Neural progenitor cell (in vitro differentiated cells): ENCODE measurements at regions not wholly inside any gene's neighbourhood (a gene's known extent, or its start where the extent isn't known, plus 50 kb on each side); places are given as distances from the start of the nearest gene placed in this dataset.

Source experiments
- DNase-seq: peaks from one replicate; pipeline ENCODE4 v3.0.0-alpha.2; 2016; ENCODE audit warnings: low spot score
- H2AFZ ChIP-seq: fragments of 200-600 bp; sonication (generic); replicated peaks from 2 replicates; pipeline ENCODE4 v1.6.1; 2016; ENCODE audit warnings: antibody characterized with exemption
- H3F3A ChIP-seq: fragments of 200-600 bp; sonication (generic); 2 replicates; pipeline ENCODE4 v1.6.1; 2016; ENCODE audit warnings: antibody characterized with exemption, low read depth
- H3K27ac ChIP-seq: fragments of 200-600 bp; sonication (generic); 2 replicates; pipeline ENCODE4 v1.5.1; 2016; ENCODE audit warnings: mild to moderate bottlenecking
- H3K27me3 ChIP-seq: fragments of 200-600 bp; sonication (generic); 2 replicates; pipeline ENCODE4 v1.6.1; 2016; ENCODE audit warnings: mild to moderate bottlenecking, moderate library complexity
- H3K36me3 ChIP-seq: fragments of 200-600 bp; sonication (generic); 2 replicates; pipeline ENCODE4 v1.5.1; 2016
- H3K4me1 ChIP-seq: fragments of 200-600 bp; sonication (generic); 2 replicates; pipeline ENCODE4 v1.6.1; 2016; ENCODE audit warnings: mixed run types
- H3K4me2 ChIP-seq: fragments of 200-600 bp; sonication (generic); 2 replicates; pipeline ENCODE4 v1.6.1; 2016
- H3K4me3 ChIP-seq: fragments of 200-600 bp; sonication (generic); 2 replicates; pipeline ENCODE4 v1.5.1; 2016
- H3K79me2 ChIP-seq: fragments of 200-600 bp; sonication (generic); 2 replicates; pipeline ENCODE4 v1.6.1; 2016; ENCODE audit warnings: low read depth
- H3K9ac ChIP-seq: fragments of 200-600 bp; sonication (generic); 2 replicates; pipeline ENCODE4 v1.6.1; 2016
- H3K9me3 ChIP-seq: fragments of 200-600 bp; sonication (generic); 2 replicates; pipeline ENCODE4 v1.5.1; 2016; ENCODE audit warnings: low read depth
- H4K20me1 ChIP-seq: fragments of 200-600 bp; sonication (generic); 2 replicates; pipeline ENCODE4 v1.6.1; 2016; ENCODE audit warnings: low read depth
- H3K27ac Mint-ChIP-seq: 3 replicates; pipeline ENCODE4 v1.8.0; 2021; ENCODE audit warnings: mixed read lengths
- H3K27me3 Mint-ChIP-seq: 2 replicates; pipeline ENCODE4 v1.8.0; 2022; ENCODE audit warnings: low read depth, mild to moderate bottlenecking, inconsistent platforms, moderate library complexity, mixed read lengths; ENCODE audit not compliant: insufficient read depth
- H3K36me3 Mint-ChIP-seq: 3 replicates; pipeline ENCODE4 v1.8.0; 2021; ENCODE audit warnings: mixed read lengths
- H3K4me1 Mint-ChIP-seq: 3 replicates; pipeline ENCODE4 v1.8.0; 2021; ENCODE audit warnings: mixed read lengths
- H3K4me3 Mint-ChIP-seq: 3 replicates; pipeline ENCODE4 v1.8.0; 2021; ENCODE audit warnings: mild to moderate bottlenecking, moderate library complexity, mixed read lengths
- H3K9me3 Mint-ChIP-seq: 3 replicates; pipeline ENCODE4 v1.8.0; 2020; ENCODE audit warnings: mixed read lengths
- EZH2 ChIP-seq: fragments of 200-600 bp; sonication (generic); IDR thresholded peaks from 2 replicates; pipeline ENCODE4 v1.6.1; 2017; ENCODE audit warnings: antibody characterized with exemption, mild to moderate bottlenecking, moderate library complexity
- EZH2phosphoT487 ChIP-seq: fragments of 200-600 bp; sonication (generic); IDR thresholded peaks from 2 replicates; pipeline ENCODE4 v1.6.1; 2017; ENCODE audit warnings: antibody characterized with exemption
- TF ChIP-seq, protein P1 (sequence below): fragments of 200-600 bp; sonication (generic); IDR thresholded peaks from 2 replicates; pipeline ENCODE4 v1.5.1; 2017; ENCODE audit warnings: antibody characterized with exemption, mild to moderate bottlenecking

DNA sequence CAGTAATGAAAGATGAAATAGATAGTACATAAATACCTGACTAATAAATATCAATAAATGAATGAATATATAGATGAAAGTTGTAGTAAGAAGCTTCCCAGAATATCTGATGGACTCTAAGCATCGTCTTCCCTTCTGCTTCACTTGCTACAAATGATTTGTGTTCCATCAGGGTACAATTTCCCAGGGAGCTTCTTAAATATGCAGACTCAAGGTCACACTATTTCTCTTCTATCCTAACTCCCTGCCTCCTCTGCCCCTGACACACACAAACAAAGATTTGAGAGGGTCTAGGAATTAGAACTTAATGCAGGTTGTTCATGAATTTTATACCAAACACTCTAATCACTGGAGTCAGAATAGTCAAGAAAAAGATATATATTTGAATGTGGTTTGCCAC lies 415.9 kb upstream of the TMPRSS15 start:
- Histone ChIP-seq H2AFZ (no peak overlapping the region), H3K36me3 (no peaks in the 10 kb centered on the region), H3F3A (no peaks in the 10 kb centered on the region), H3K27ac (no peak overlapping the region), H4K20me1 (no peaks in the 10 kb centered on the region), H3K27me3 (no peaks in the 10 kb centered on the region), H3K79me2 (no peaks in the 10 kb centered on the region), H3K9me3 (no peaks in the 10 kb centered on the region), H3K4me3 (no peak overlapping the region), H3K9ac (no peak overlapping the region), H3K4me2 (no peak overlapping the region), H3K4me1 (no peaks in the 10 kb centered on the region)
- Mint-ChIP-seq H3K27ac (no peak overlapping the region), H3K4me1 (no peaks in the 10 kb centered on the region), H3K27me3 (peaks cover 2% of the 10 kb centered on the region), H3K36me3 (no peaks in the 10 kb centered on the region), H3K4me3 (no peak overlapping the region), H3K9me3 (peaks cover 10% of the 10 kb centered on the region)
- TF ChIP-seq EZH2phosphoT487 (no peak), EZH2 (no peak)
- TF ChIP-seq, protein P1, sequence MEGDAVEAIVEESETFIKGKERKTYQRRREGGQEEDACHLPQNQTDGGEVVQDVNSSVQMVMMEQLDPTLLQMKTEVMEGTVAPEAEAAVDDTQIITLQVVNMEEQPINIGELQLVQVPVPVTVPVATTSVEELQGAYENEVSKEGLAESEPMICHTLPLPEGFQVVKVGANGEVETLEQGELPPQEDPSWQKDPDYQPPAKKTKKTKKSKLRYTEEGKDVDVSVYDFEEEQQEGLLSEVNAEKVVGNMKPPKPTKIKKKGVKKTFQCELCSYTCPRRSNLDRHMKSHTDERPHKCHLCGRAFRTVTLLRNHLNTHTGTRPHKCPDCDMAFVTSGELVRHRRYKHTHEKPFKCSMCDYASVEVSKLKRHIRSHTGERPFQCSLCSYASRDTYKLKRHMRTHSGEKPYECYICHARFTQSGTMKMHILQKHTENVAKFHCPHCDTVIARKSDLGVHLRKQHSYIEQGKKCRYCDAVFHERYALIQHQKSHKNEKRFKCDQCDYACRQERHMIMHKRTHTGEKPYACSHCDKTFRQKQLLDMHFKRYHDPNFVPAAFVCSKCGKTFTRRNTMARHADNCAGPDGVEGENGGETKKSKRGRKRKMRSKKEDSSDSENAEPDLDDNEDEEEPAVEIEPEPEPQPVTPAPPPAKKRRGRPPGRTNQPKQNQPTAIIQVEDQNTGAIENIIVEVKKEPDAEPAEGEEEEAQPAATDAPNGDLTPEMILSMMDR: no peak
- no peak for DNase-seq

DNA sequence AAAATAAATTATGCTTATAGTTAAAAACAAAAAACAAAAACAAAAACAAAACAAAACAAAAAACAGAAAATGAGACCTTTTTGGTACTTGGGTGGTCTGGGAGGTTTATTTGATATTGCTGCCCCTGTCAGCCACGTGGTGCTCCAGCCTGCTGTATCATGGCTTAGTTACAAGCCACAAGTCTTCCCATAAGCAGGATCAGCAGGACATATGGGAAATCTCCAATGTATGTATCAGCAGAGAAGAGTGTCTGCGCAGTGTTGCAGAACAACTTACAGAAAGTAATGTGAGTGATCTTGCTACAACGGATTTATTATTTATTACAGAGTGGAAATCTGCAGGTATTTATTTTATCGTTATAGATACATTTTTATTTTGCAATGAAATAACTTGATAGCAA lies 423.0 kb upstream of the TMPRSS15 start:
- no peaks in the 10 kb centered on the region for H3F3A ChIP-seq
- no peaks in the 10 kb centered on the region for H3K9me3 ChIP-seq
- H3K36me3 ChIP-seq: no peaks in the 10 kb centered on the region
- H3K4me3 Mint-ChIP-seq: no peak overlapping the region
- no peaks in the 10 kb centered on the region for H3K27me3 ChIP-seq
- TF ChIP-seq, protein P1: no peak
- TF ChIP-seq EZH2 (no peak), EZH2phosphoT487 (no peak)
- H3K27ac Mint-ChIP-seq: no peak overlapping the region
- H4K20me1 ChIP-seq: no peaks in the 10 kb centered on the region
- peaks cover 7% of the 10 kb centered on the region for H3K9me3 Mint-ChIP-seq
- peaks cover 2% of the 10 kb centered on the region for H3K27me3 Mint-ChIP-seq
- H3K4me2 ChIP-seq: no peak overlapping the region
- H2AFZ ChIP-seq: no peak overlapping the region
- H3K4me1 ChIP-seq: no peaks in the 10 kb centered on the region
- no peaks in the 10 kb centered on the region for H3K36me3 Mint-ChIP-seq
- H3K9ac ChIP-seq: no peak overlapping the region
- no peak for DNase-seq
- H3K4me3 ChIP-seq: no peak overlapping the region
- H3K4me1 Mint-ChIP-seq: no peaks in the 10 kb centered on the region
- no peak overlapping the region for H3K27ac ChIP-seq
- no peaks in the 10 kb centered on the region for H3K79me2 ChIP-seq

DNA sequence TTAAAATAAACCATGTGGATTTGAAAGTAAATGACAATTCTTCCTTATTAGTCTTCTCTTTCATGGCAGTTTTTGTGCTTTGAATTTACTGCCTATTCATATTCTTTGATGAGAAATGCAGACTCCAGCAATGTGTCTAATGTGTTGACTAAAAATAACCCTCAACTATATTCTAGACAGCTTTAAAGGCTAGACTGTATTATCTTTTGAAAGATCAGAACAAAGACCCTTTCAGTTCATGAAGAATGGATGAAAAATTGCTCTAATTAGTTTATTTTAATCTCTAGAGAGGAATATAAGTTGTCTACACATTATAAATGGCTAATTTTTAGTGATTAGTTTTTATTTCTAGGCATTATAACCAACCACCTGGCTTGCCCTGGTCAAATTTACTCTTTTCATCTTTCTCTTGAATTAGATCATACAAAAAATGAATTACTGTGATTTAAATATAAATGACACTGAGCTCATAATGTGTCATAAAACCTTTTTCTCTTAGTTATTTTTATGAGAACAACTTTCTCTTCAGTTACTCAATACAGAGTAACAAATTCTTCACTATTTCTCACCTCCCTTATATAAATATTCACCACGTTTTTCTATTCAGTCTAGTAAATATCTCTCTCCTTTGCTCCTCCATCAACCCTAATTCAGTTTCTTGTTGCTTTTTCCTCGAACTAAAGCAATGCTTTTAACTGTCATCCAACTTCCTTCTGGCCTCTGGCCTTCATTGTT lies 428.5 kb upstream of the TMPRSS15 start:
- H3K4me2 ChIP-seq: no peak overlapping the region
- H3K27ac ChIP-seq: no peak overlapping the region
- no peaks in the 10 kb centered on the region for H3K4me1 ChIP-seq
- H3K36me3 ChIP-seq: no peaks in the 10 kb centered on the region
- Mint-ChIP-seq H3K27me3 (no peaks in the 10 kb centered on the region), H3K27ac (no peak overlapping the region), H3K9me3 (peaks cover 1% of the 10 kb centered on the region), H3K36me3 (no peaks in the 10 kb centered on the region), H3K4me1 (no peaks in the 10 kb centered on the region), H3K4me3 (no peak overlapping the region)
- H2AFZ ChIP-seq: no peak overlapping the region
- no peak for DNase-seq
- TF ChIP-seq, protein P1: no peak
- TF ChIP-seq EZH2 (no peak), EZH2phosphoT487 (no peak)
- no peaks in the 10 kb centered on the region for H4K20me1 ChIP-seq
- H3K27me3 ChIP-seq: no peaks in the 10 kb centered on the region
- no peaks in the 10 kb centered on the region for H3K79me2 ChIP-seq
- H3F3A ChIP-seq: no peaks in the 10 kb centered on the region
- H3K9me3 ChIP-seq: no peaks in the 10 kb centered on the region
- H3K9ac ChIP-seq: no peak overlapping the region
- H3K4me3 ChIP-seq: no peak overlapping the region
